Activated CD4-positive, alpha-beta T cell treated with anti-CD3 and anti-CD28 coated beads, Interleukin-2, amount 10 ng/mL, durations not matched to agents 24 days and 14 days (primary cell): ENCODE measurements at regions not wholly inside any gene's neighbourhood (a gene's known extent, or its start where the extent isn't known, plus 50 kb on each side); places are given as distances from the start of the nearest gene placed in this dataset.

Source experiments
- DNase-seq: peaks from one replicate; pipeline ENCODE4 v3.0.0; 2022
- H3K27ac Mint-ChIP-seq: one replicate; pipeline ENCODE4 v1.8.0; 2022; ENCODE audit warnings: mild to moderate bottlenecking, mixed read lengths
- H3K27me3 Mint-ChIP-seq: one replicate; pipeline ENCODE4 v1.8.0; 2022; ENCODE audit warnings: mixed read lengths
- H3K36me3 Mint-ChIP-seq: one replicate; pipeline ENCODE4 v1.8.0; 2022; ENCODE audit warnings: low read depth, mild to moderate bottlenecking, mixed read lengths
- H3K4me1 Mint-ChIP-seq: one replicate; pipeline ENCODE4 v1.8.0; 2021; ENCODE audit warnings: mixed read lengths
- H3K4me3 Mint-ChIP-seq: one replicate; pipeline ENCODE4 v1.8.0; 2022; ENCODE audit warnings: mild to moderate bottlenecking, moderate library complexity, mixed read lengths
- H3K9me3 Mint-ChIP-seq: one replicate; pipeline ENCODE4 v1.8.0; 2021; ENCODE audit warnings: mixed read lengths
- intact Hi-C: fragments of 100-400 bp; cut with micrococcal nuclease; formaldehyde crosslinking; loops from one replicate; pipeline ENCODE4 v1.15.1; 2023

DNA sequence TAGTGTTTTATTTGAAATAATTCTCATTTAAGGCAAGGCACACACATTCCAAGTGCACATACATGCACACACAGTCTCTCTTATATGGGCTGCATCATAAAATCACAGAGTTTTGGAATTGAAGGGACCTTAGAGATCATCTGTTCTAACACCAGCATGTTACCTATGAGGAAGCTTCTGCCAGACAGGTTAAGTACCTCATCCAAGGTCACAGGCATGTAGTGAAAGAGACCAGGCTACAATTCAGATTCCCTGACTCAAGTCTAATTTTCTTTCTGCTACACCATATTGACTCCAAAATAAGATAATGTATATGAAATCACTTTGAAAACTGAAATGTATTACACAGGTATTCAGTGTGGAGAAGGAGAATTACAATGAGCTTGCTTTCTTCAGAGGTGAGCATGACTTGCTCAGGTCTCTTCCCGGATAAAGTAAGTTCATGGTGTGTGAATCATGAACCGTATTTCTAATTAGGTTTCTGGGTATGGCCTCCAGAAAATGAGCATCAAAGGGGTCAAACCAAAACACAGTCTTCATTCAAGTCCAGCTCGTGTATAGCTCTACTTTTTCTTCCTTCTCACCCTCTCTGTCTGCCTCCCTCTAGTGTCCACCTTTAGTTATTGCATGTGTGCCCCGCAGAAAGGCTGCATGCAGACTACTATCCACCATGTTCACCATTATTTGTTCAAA is 411.9 kb downstream of the FUT8 start:
- no peaks in the 10 kb centered on the region for H3K9me3 Mint-ChIP-seq
- DNase-seq: peak; percentile 91
- H3K36me3 Mint-ChIP-seq: no peaks in the 10 kb centered on the region
- H3K27ac Mint-ChIP-seq: no peak overlapping the region
- intact Hi-C loops: loop anchor here (1.0 to 2.0 kb wide), 2 partner anchors 410 to 660 kb away; no protein-coding TSS in a partner anchor
- peaks cover 17% of the 10 kb centered on the region for H3K4me1 Mint-ChIP-seq
- H3K4me3 Mint-ChIP-seq: no peak overlapping the region
- H3K27me3 Mint-ChIP-seq: peaks cover 9% of the 10 kb centered on the region

DNA sequence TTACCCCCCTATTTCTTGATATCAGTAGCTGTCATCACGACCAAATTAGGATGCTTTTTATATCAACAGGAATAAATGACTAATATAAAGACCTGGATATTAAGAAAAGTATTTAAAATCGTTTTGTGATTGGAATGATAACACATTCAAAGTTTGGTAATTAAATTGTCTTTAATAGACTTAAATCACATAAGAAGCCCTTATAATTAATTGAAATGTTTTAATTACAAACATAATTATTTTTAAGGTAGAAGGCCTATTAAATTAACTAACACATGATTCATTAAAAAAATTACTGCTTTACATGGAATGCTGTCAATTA is 412.4 kb downstream of the FUT8 start:
- Mint-ChIP-seq H3K36me3 (no peaks in the 10 kb centered on the region), H3K27ac (no peak overlapping the region), H3K27me3 (peaks cover 9% of the 10 kb centered on the region), H3K4me3 (no peak overlapping the region), H3K4me1 (peaks cover 17% of the 10 kb centered on the region), H3K9me3 (no peaks in the 10 kb centered on the region)
- intact Hi-C loops: loop anchor here (1.0 to 2.0 kb wide), 2 partner anchors 411 to 660 kb away; no protein-coding TSS in a partner anchor
- no peak for DNase-seq

DNA sequence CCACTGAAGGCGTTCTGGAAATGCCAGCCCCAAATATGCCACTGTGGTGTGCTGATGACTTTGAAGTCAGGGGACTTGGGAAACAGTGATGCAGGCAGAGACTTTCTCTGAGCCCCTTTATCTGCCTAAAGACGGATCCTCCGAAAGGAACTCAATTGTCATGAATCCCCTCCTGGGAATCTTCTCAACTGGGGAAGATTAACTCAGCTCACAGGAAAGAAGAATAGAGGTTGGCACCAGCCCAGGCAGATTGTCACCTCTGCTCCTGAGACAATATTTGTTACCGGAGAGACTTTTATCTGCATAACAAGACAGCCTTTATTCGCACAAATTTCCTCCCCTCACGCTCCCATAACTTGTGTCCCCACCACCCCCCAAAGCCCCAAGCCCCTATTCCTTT is 414.4 kb downstream of the FUT8 start:
- H3K27ac Mint-ChIP-seq: no peak overlapping the region
- intact Hi-C loops: no loop called here
- H3K4me3 Mint-ChIP-seq: no peak overlapping the region
- peaks cover 9% of the 10 kb centered on the region for H3K27me3 Mint-ChIP-seq
- no peaks in the 10 kb centered on the region for H3K36me3 Mint-ChIP-seq
- peaks cover 5% of the 10 kb centered on the region for H3K9me3 Mint-ChIP-seq
- peaks cover 19% of the 10 kb centered on the region for H3K4me1 Mint-ChIP-seq
- no peak for DNase-seq

DNA sequence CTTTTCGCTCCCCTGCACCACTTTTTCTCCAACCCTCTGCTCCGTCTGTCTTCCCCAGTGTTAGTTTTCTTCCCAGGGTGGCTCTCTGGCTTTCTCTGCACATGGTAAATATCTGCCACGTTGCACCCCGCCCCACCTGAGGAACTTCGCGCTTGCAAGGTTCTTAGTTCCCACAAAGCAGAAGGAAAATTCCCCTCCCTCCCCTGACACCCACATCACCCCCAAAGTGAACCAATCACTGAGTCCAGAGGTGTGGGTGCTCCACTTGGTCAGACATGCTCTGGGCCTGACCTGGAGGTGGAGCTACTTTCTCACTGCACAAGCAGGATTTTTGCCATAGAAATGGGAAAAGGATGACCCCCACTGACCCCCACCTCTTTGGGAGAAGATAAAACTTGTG is 415.0 kb downstream of the FUT8 start:
- DNase-seq: no peak
- Mint-ChIP-seq H3K4me1 (peaks cover 21% of the 10 kb centered on the region), H3K36me3 (no peaks in the 10 kb centered on the region), H3K4me3 (no peak overlapping the region), H3K27ac (no peak overlapping the region), H3K9me3 (peaks cover 5% of the 10 kb centered on the region), H3K27me3 (peaks cover 9% of the 10 kb centered on the region)
- intact Hi-C loops: no loop called here

DNA sequence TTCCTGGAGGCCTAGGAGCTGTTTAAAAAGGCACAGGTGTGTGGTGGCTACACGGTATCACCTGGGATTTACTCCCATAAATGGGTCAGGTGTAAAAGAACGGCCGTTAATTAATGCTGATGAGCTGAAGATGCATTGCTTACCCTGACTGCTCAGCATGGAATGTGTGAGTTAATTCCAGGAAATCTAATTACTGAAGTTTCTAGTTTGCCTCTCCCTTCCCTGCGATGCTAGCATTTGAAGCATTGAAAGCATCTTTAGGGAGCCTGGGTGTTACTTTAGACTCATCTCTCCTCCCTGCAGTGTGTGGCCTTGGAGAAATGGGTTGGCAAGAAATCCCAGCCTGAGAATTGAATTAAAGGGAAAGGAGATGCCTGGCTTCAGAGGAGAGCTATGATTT is 415.9 kb downstream of the FUT8 start:
- Mint-ChIP-seq H3K9me3 (peaks cover 5% of the 10 kb centered on the region), H3K36me3 (no peaks in the 10 kb centered on the region), H3K4me1 (peaks cover 30% of the 10 kb centered on the region), H3K27me3 (peaks cover 9% of the 10 kb centered on the region), H3K4me3 (no peak overlapping the region), H3K27ac (no peak overlapping the region)
- intact Hi-C loops: no loop called here
- DNase-seq: no peak

DNA sequence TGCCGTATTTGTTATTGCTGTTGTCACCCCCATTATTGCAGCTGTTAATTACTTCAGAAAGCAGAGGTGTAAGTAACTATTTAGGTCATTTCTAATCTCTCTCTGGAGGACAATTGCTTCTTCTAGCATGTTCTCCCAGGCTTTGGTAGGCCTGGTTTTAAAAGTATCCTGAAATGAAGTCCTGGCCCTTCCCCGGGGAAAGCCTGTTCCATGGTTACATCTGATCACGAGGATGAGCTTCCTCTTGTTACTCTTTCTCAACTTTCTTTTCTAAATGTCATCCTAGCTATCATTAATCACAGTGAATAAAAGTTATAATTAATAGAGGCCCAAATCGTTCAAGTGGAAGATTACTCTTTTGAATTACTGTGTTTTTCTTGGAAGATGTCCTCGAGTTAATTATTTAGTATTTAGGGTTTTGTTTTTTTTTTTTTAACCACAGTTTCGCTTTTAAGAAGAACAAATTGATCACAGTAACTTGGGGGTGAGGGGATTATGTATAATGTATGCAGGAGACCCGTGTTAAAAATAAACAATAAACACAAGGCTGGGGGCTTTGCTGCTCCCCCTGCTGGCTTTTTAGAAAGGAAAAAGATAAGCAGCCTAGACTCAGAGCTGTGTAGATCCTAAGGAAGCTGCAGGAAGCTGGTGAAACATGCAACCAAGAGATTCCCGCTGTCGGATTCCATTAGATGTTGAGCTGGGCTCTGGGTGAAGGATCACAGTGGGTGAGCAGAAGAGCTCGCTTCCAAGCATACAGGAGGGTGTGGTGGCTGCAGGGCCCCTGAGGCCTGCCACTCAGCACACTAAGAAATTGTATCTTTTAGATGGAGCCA is 420.1 kb downstream of the FUT8 start:
- H3K36me3 Mint-ChIP-seq: no peaks in the 10 kb centered on the region
- intact Hi-C loops: no loop called here
- peaks cover 2% of the 10 kb centered on the region for H3K27me3 Mint-ChIP-seq
- no peak for DNase-seq
- H3K4me3 Mint-ChIP-seq: no peak overlapping the region
- H3K27ac Mint-ChIP-seq: no peak overlapping the region
- peaks cover 5% of the 10 kb centered on the region for H3K9me3 Mint-ChIP-seq
- H3K4me1 Mint-ChIP-seq: peaks cover 36% of the 10 kb centered on the region

DNA sequence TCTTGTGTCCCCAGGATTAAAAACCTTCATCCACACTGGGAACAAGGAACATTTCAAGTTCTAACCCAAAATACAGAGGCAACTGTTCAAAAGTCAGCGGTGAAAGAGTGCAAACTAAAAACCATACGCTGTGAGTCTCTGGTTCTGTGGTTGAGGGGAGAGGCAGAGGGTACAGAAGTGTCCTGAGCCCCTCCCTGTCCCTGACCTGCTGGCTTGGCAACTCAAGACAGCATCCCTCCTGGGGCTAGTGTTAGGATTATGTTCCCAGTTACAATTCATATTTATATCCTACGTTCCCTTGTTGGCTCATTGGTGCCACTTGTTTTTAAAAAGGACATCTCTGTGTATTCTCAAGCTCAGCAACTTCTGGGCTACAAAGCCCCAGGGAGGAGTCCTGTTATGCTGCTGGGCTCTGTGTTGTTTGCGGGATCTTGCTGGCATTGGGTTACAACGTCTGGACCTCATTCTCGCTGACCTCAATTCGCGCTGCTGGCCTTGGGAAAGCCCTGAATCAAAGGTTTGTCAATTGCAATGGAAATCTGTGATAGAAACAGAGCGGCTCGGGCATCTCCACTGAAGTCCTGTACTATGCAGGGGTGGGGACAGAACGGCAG is 420.8 kb downstream of the FUT8 start:
- Mint-ChIP-seq H3K4me3 (no peak overlapping the region), H3K27ac (no peak overlapping the region), H3K9me3 (peaks cover 7% of the 10 kb centered on the region), H3K4me1 (peaks cover 40% of the 10 kb centered on the region), H3K36me3 (no peaks in the 10 kb centered on the region), H3K27me3 (peaks cover 2% of the 10 kb centered on the region)
- no peak for DNase-seq
- intact Hi-C loops: no loop called here

DNA sequence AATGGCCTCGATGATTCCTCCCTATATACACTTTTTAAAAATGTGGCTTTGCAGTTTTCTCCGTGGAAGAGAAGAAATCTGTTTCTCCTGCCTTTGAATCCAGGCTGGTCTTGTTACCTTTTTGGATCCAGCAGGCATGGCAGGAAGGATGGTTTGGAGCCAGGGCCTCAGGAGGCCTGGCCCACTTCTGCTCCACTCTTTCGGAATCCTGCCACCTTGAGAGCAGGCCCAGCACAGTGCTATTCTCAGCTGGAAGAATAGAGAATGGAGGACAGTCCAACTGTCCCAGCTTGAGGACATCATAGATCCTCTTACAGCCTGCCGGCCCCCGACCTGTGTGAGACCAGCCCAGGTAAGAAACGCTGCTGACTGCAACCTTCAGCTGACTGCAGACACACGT is 421.5 kb downstream of the FUT8 start:
- Mint-ChIP-seq H3K4me1 (peaks cover 44% of the 10 kb centered on the region), H3K4me3 (no peak overlapping the region), H3K36me3 (no peaks in the 10 kb centered on the region), H3K9me3 (peaks cover 7% of the 10 kb centered on the region), H3K27me3 (peaks cover 2% of the 10 kb centered on the region), H3K27ac (no peak overlapping the region)
- intact Hi-C loops: no loop called here
- DNase-seq: no peak

DNA sequence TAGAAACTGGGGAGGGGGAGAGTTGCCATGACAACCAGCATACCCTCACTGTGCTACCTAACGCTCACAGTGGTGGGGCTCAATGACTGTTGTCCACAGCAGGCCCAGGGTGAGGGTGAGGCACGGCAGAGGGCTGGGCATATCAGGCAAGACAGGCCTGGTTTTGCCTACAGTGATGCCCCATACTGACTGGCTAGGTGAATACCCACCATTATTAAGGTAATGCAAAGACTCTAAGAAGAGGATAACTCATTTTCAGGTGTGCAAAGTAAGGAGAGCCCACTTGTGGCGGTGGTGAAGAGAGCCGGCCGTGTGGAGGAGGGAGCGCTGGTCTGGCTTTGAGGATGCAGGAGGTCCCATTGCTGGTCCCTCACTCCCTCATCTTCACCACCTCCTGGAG is 422.3 kb downstream of the FUT8 start:
- Mint-ChIP-seq H3K27ac (no peak overlapping the region), H3K27me3 (no peaks in the 10 kb centered on the region), H3K36me3 (no peaks in the 10 kb centered on the region), H3K9me3 (peaks cover 7% of the 10 kb centered on the region), H3K4me1 (peaks cover 50% of the 10 kb centered on the region), H3K4me3 (no peak overlapping the region)
- intact Hi-C loops: no loop called here
- no peak for DNase-seq

DNA sequence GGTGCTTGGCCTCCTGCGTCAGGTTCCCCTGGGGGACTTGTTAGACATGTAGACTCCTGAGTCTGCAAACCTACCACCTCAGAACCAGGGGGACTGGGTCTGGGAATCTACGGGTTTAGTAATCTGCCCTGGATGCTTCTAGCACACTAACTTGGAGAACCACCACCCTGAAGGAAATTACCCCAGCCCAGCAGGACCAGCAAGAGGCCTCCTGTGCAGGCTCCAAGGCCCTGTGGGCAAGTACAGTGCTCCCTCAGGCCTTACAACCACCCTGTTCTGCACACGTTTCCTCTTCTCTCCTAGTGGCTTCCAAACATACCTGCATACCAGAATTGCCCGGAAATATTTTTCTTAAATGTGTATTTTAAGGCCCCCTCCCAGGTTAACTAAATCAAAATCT is 423.0 kb downstream of the FUT8 start:
- DNase-seq: no peak
- Mint-ChIP-seq H3K36me3 (no peaks in the 10 kb centered on the region), H3K27me3 (no peaks in the 10 kb centered on the region), H3K4me3 (no peak overlapping the region), H3K9me3 (peaks cover 3% of the 10 kb centered on the region), H3K4me1 (peaks cover 53% of the 10 kb centered on the region), H3K27ac (no peak overlapping the region)
- intact Hi-C loops: no loop called here

DNA sequence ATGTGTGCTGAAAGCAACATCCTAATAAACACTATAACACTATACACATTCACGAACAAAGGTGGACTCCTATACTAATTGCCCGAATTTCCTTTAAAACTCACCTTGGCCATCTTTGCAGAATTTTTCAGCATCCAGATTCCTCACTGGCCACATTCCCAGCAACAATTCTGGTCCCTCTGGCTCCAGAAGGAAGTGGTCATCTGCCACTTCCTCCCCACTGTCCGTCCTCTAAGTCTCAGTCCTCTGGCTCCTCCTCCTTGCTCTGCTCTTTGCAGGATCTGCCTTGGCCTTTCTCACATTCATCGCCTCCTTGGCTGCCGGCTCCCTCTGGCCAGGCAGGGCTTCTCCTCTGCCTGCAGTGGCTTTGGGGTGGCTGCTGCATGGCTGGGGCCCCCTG is 426.0 kb downstream of the FUT8 start:
- Mint-ChIP-seq H3K36me3 (no peaks in the 10 kb centered on the region), H3K9me3 (peaks cover 3% of the 10 kb centered on the region), H3K27ac (no peak overlapping the region), H3K4me1 (peaks cover 61% of the 10 kb centered on the region), H3K4me3 (no peak overlapping the region), H3K27me3 (no peaks in the 10 kb centered on the region)
- intact Hi-C loops: no loop called here
- no peak for DNase-seq

DNA sequence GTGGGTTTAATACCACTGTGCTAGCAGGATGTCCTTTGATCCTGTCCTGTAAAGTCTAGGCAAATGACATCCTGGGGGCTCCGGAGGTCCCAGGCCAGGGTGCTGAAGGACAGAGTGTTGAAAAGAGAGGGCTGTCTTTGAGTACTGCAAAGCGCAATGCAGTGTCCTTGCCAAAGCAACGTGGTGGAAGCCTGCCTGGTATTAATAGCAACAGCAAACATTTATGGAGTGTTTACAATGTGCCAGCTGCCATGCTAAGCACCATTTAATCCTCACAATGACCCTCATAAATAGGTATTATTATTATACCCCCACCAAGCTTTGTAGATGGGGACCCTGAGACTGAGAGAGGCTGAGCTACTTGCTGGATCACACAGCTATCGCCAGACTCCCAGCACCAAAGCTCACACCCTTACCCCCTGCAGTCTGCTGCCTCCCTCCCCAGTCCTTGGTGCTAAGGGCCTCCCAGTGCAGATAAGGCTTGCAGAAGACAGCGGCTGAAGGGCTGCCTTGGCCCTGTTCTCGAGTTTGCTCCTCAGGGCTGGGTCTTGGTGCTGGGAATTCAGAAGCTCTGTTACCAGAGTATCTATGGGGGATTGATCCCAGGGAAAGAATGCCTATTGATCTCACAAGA is 427.7 kb downstream of the FUT8 start:
- H3K27ac Mint-ChIP-seq: no peak overlapping the region
- DNase-seq: no peak
- peaks cover 6% of the 10 kb centered on the region for H3K9me3 Mint-ChIP-seq
- H3K4me3 Mint-ChIP-seq: no peak overlapping the region
- no peaks in the 10 kb centered on the region for H3K27me3 Mint-ChIP-seq
- H3K4me1 Mint-ChIP-seq: peaks cover 67% of the 10 kb centered on the region
- peaks cover 3% of the 10 kb centered on the region for H3K36me3 Mint-ChIP-seq
- intact Hi-C loops: no loop called here

DNA sequence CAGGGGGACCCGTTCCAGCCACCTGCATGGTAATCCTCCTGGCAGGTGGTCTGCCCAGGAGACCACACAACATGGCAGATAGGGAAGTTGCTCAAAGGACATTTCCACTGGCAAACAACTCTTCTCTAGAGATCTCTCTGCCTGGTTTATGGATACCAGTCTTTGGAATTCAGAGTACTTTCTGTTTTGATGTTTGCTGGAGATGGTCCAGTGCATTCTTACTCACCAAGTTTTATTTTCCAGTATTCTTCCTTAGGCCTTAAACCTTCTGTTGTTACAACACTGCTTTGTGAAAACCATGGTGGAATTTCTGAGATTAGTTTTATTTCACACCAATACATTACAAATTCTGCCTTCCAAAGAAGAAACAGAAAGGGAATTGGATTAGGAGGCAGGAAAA is 428.3 kb downstream of the FUT8 start:
- no peaks in the 10 kb centered on the region for H3K27me3 Mint-ChIP-seq
- H3K9me3 Mint-ChIP-seq: peaks cover 10% of the 10 kb centered on the region
- no peak for DNase-seq
- peaks cover 69% of the 10 kb centered on the region for H3K4me1 Mint-ChIP-seq
- H3K27ac Mint-ChIP-seq: no peak overlapping the region
- peaks cover 5% of the 10 kb centered on the region for H3K36me3 Mint-ChIP-seq
- intact Hi-C loops: no loop called here
- H3K4me3 Mint-ChIP-seq: no peak overlapping the region
